ENCODE measurements at regions not wholly inside any gene's neighbourhood (a gene's known extent, or its start where the extent isn't known, plus 50 kb on each side); places are given as distances from the start of the nearest gene placed in this dataset.

- DNase-seq = no peak
- H3K36me3 ChIP-seq = no peaks in the 10 kb centered on the region
- no peak overlapping the region for H3K4me3 ChIP-seq
- no peaks in the 10 kb centered on the region for H3K9me3 ChIP-seq
- H3K27me3 ChIP-seq = no peaks in the 10 kb centered on the region
- H3K4me1 ChIP-seq = no peaks in the 10 kb centered on the region
- no peak overlapping the region for H3K27ac ChIP-seq
- no peak for TF ChIP-seq POLR2A (IDR thresholded peaks at IDR 0.05)
- intact Hi-C loops (cut with DNase I; ENCODE audit: low total_unique reads) = no loop called here
Measured at GRCh38 chr17:77781536-77781935, 177.0 kb upstream of the TNRC6C start.

- TF ChIP-seq POLR2A (IDR thresholded peaks at IDR 0.05) = no peak
- no peak for TF ChIP-seq CTCF (IDR thresholded peaks at IDR 0.05)
- Histone ChIP-seq H3K4me1 (no peaks in the 10 kb centered on the region), H3K9me3 (no peaks in the 10 kb centered on the region)
Measured at GRCh38 chr17:77782201-77782600, 176.3 kb upstream of the TNRC6C start.

GRCh38 chr17:77782611-77783010 is 175.9 kb upstream of the TNRC6C start:
- no peaks in the 10 kb centered on the region for H3K4me1 ChIP-seq
- H3K27me3 ChIP-seq = no peaks in the 10 kb centered on the region
- no peaks in the 10 kb centered on the region for H3K36me3 ChIP-seq
- intact Hi-C loops (cut with DNase I; ENCODE audit: low total_unique reads) = no loop called here
- no peaks in the 10 kb centered on the region for H3K9me3 ChIP-seq
- no peak overlapping the region for H3K27ac ChIP-seq
- TF ChIP-seq POLR2A (IDR thresholded peaks at IDR 0.05) (no peak), CTCF (IDR thresholded peaks at IDR 0.05) (no peak)
- no peak overlapping the region for H3K4me3 ChIP-seq
- no peak for DNase-seq

More at GRCh38 chr17:77782201-77782600, 176.3 kb upstream of the TNRC6C start:
- Histone ChIP-seq H3K27ac (no peak overlapping the region), H3K36me3 (no peaks in the 10 kb centered on the region), H3K27me3 (no peaks in the 10 kb centered on the region), H3K4me3 (no peak overlapping the region)
- intact Hi-C loops (cut with DNase I; ENCODE audit: low total_unique reads) = no loop called here
- no peak for DNase-seq

- no peaks in the 10 kb centered on the region for H3K27me3 ChIP-seq
- no peaks in the 10 kb centered on the region for H3K9me3 ChIP-seq
- no peaks in the 10 kb centered on the region for H3K36me3 ChIP-seq
- TF ChIP-seq POLR2A (IDR thresholded peaks at IDR 0.05) (no peak), CTCF (IDR thresholded peaks at IDR 0.05) (no peak)
- H3K4me1 ChIP-seq = no peaks in the 10 kb centered on the region
- intact Hi-C loops (cut with DNase I; ENCODE audit: low total_unique reads) = no loop called here
- DNase-seq = no peak
- H3K27ac ChIP-seq = no peak overlapping the region
- H3K4me3 ChIP-seq = no peak overlapping the region
Measured at GRCh38 chr17:77783991-77784820, 174.3 kb upstream of the TNRC6C start.

- Histone ChIP-seq H3K9me3 (no peaks in the 10 kb centered on the region), H3K4me1 (no peaks in the 10 kb centered on the region), H3K4me3 (no peak overlapping the region), H3K27me3 (no peaks in the 10 kb centered on the region), H3K36me3 (no peaks in the 10 kb centered on the region), H3K27ac (no peak overlapping the region)
- intact Hi-C loops (cut with DNase I; ENCODE audit: low total_unique reads) = no loop called here
- no peak for DNase-seq
- TF ChIP-seq POLR2A (IDR thresholded peaks at IDR 0.05) (no peak), CTCF (IDR thresholded peaks at IDR 0.05) (no peak)
Measured at GRCh38 chr17:77785312-77785905, 173.1 kb upstream of the TNRC6C start.
